Ovary (tissue), 3 donors: ENCODE measurements at regions not wholly inside any gene's neighbourhood (a gene's known extent, or its start where the extent isn't known, plus 50 kb on each side); places are given as distances from the start of the nearest gene placed in this dataset.

Experiments
- CTCF ChIP-seq, 3 donors: fragments of 450-650 bp in 2 of 3; fragments of 200-600 bp in 1 of 3; IDR thresholded peaks; one replicate each; pipeline versions ENCODE4 v1.5.1 to v1.8.0; 2016 to 2022; ENCODE audit warnings: antibody characterized with exemption in 3 of 3, mild to moderate bottlenecking in 1 of 3
- EP300 ChIP-seq: sonication (generic); formaldehyde crosslinking; IDR thresholded peaks from one replicate; pipeline ENCODE4 v1.6.1; 2017; ENCODE audit warnings: antibody characterized with exemption
- POLR2A ChIP-seq: fragments of 450-650 bp; IDR thresholded peaks from one replicate; pipeline ENCODE4 v1.6.1; 2017; ENCODE audit warnings: antibody characterized with exemption, mild to moderate bottlenecking, moderate library complexity
- donor health status: DM: no; HTN: no; CAD: no.

DNA sequence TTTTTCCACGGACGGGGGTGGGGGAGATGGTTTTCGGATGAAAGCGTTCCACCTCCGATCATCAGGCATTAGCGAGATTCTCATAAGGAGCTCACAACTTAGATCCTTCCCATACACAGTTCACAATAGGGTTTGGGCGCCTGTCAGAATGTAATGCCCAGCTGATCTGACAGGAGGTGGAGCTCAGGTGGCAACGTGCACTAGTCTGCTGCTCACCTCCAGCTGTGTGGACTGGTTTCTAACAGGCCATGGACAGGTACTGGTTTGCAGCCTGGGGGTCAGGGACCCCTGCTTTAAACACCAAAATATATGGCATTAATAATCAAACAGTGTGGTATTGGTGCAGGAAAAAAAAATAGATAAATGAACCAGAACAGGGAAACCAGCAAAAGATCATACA, 157.5 kb upstream of the NLRP1 start:
- TF ChIP-seq CTCF (IDR thresholded peaks at IDR 0.05) = no peak
- TF ChIP-seq POLR2A = no peak
- no peak for TF ChIP-seq EP300
